Thyroid gland (tissue), 4 donors: ENCODE measurements at regions not wholly inside any gene's neighbourhood (a gene's known extent, or its start where the extent isn't known, plus 50 kb on each side); places are given as distances from the start of the nearest gene placed in this dataset.
A peak's percentile ranks its signal among the peaks of the same experiment; 100 is the strongest.

Source experiments
- DNase-seq, 2 donors: peaks; one replicate each; pipeline ENCODE4 v3.0.0-alpha.2; 2019
- H3K27ac ChIP-seq, 3 donors: fragments of 200-600 bp; sonication (generic); 1 replicate in 2 of 3; 2 replicates in 1 of 3; pipeline ENCODE4 v1.5.1; 2016 to 2019; ENCODE audit warnings: mild to moderate bottlenecking in 1 of 3, moderate library complexity in 1 of 3
- H3K27me3 ChIP-seq: fragments of 200-600 bp; sonication (generic); one replicate; pipeline ENCODE4 v1.5.1; 2019
- H3K36me3 ChIP-seq, 2 donors: fragments of 200-600 bp; sonication (generic); one replicate each; pipeline ENCODE4 v1.5.1; 2016 to 2019
- H3K4me1 ChIP-seq, 2 donors: fragments of 200-600 bp; sonication (generic); one replicate each; pipeline ENCODE4 v1.5.1; 2017 to 2019
- H3K4me3 ChIP-seq, 3 donors: fragments of 200-600 bp; sonication (generic); replicated peaks in 1 of 3; 1 replicate in 2 of 3; 2 replicates in 1 of 3; pipeline ENCODE4 v1.5.1; 2016; ENCODE audit warnings: mild to moderate bottlenecking in 1 of 3
- H3K9me3 ChIP-seq: fragments of 200-600 bp; sonication (generic); one replicate; pipeline ENCODE4 v1.5.1; 2017
- CTCF ChIP-seq, 6 experiments: fragments of 200-600 bp in 3 of 6; fragments of 450-650 bp in 3 of 6; sonication (generic) in 3 of 6; IDR thresholded peaks; one replicate each; pipeline ENCODE4 v1.5.1; 2016 to 2019; ENCODE audit warnings: antibody characterized with exemption in 6 of 6, mild to moderate bottlenecking in 2 of 6, inconsistent platforms in 1 of 6, moderate library complexity in 1 of 6
- POLR2A ChIP-seq, 2 donors: fragments of 450-650 bp; IDR thresholded peaks; one replicate each; pipeline ENCODE4 v1.6.1; 2017; ENCODE audit warnings: antibody characterized with exemption in 2 of 2, mild to moderate bottlenecking in 2 of 2, moderate library complexity in 1 of 2
- WGBS, 2 donors: methylation state at CpG; one replicate each; pipeline ENCODE4 v1.1.5; 2017; 5-methylcytosine and 5-hydroxymethylcytosine counted together
- intact Hi-C: fragments of 100-400 bp; cut with DNase I; formaldehyde crosslinking; loops from one replicate; pipeline ENCODE4 v1.15.1; 2023

GRCh38 chr3:111244760-111245159 lies 173.1 kb downstream of the NECTIN3 start:
- no peak for TF ChIP-seq CTCF (IDR thresholded peaks at IDR 0.05)
- TF ChIP-seq POLR2A (IDR thresholded peaks at IDR 0.05): no peak
- no peaks in the 10 kb centered on the region for H3K27me3 ChIP-seq
- intact Hi-C loops: no loop called here

GRCh38 chr3:111246967-111247760 lies 175.5 kb downstream of the NECTIN3 start:
- Histone ChIP-seq H3K9me3 (no peaks in the 10 kb centered on the region), H3K27me3 (no peaks in the 10 kb centered on the region), H3K4me3 (no peak overlapping the region), H3K4me1 (peaks cover 41 to 53% of the 10 kb centered on the region in 2 donors), H3K36me3 (no peaks in the 10 kb centered on the region), H3K27ac (peak overlapping the region; percentile 54 to 87 (median 67))
- intact Hi-C loops: no loop called here
- DNase-seq: no peak
- TF ChIP-seq POLR2A (IDR thresholded peaks at IDR 0.05) (no peak), CTCF (IDR thresholded peaks at IDR 0.05) (no peak)
- 79 to 81% methylated on average over 7 of the region's 7 CpGs for WGBS, 2 donors

More at GRCh38 chr3:111244760-111245159, 173.1 kb downstream of the NECTIN3 start:
- 24 to 45% methylated on average over 1 of the region's 1 CpG for WGBS, 2 donors
- Histone ChIP-seq H3K4me3 (no peak overlapping the region), H3K4me1 (peaks cover 46 to 57% of the 10 kb centered on the region in 2 donors), H3K27ac (peak overlapping the region; percentile 73 to 87 (median 80)), H3K36me3 (no peaks in the 10 kb centered on the region), H3K9me3 (no peaks in the 10 kb centered on the region)
- peak; percentile 35 to 53 for DNase-seq

- Histone ChIP-seq H3K9me3 (no peaks in the 10 kb centered on the region), H3K27ac (peak overlapping the region in 1 of 3 donors; percentile 54), H3K4me3 (no peak overlapping the region), H3K36me3 (no peaks in the 10 kb centered on the region), H3K4me1 (peaks cover 29 to 41% of the 10 kb centered on the region in 2 donors), H3K27me3 (no peaks in the 10 kb centered on the region)
- intact Hi-C loops: no loop called here
- 93 to 96% methylated on average over 1 of the region's 1 CpG for WGBS, 2 donors
- no peak for DNase-seq
- TF ChIP-seq CTCF (IDR thresholded peaks at IDR 0.05) (no peak), POLR2A (IDR thresholded peaks at IDR 0.05) (no peak)
Observed at GRCh38 chr3:111248406-111248805, 176.8 kb downstream of the NECTIN3 start.

GRCh38 chr3:111249421-111249820 lies 177.8 kb downstream of the NECTIN3 start:
- Histone ChIP-seq H3K4me3 (no peak overlapping the region), H3K9me3 (no peaks in the 10 kb centered on the region), H3K27ac (no peak overlapping the region), H3K4me1 (peaks cover 24 to 32% of the 10 kb centered on the region in 2 donors), H3K27me3 (no peaks in the 10 kb centered on the region), H3K36me3 (no peaks in the 10 kb centered on the region)
- DNase-seq: no peak
- TF ChIP-seq POLR2A (IDR thresholded peaks at IDR 0.05) (no peak), CTCF (IDR thresholded peaks at IDR 0.05) (no peak)
- intact Hi-C loops: no loop called here

GRCh38 chr3:111252779-111253178 lies 181.2 kb downstream of the NECTIN3 start:
- WGBS, 2 donors: 15 to 19% methylated on average over 3 of the region's 3 CpGs
- Histone ChIP-seq H3K27ac (peak overlapping the region in 1 of 3 donors; percentile 41), H3K9me3 (no peaks in the 10 kb centered on the region)

More at GRCh38 chr3:111252779-111253178, 181.2 kb downstream of the NECTIN3 start:
- Histone ChIP-seq H3K4me1 (peaks cover 0 to 1% of the 10 kb centered on the region in 2 donors), H3K27me3 (no peaks in the 10 kb centered on the region), H3K4me3 (no peak overlapping the region), H3K36me3 (no peaks in the 10 kb centered on the region)
- TF ChIP-seq CTCF (IDR thresholded peaks at IDR 0.05) (peak in 4 of 6 experiments; percentile 30 to 64 (median 56)), POLR2A (IDR thresholded peaks at IDR 0.05) (peak in 1 of 2 donors; percentile 58)
- DNase-seq: peak; percentile 55 to 68
- intact Hi-C loops: loop anchor here (10.0 kb wide), 1 partner anchor 178 kb away; the partner anchor contains the start of gene NECTIN3
